ENCODE measurements at regions not wholly inside any gene's neighbourhood (a gene's known extent, or its start where the extent isn't known, plus 50 kb on each side); places are given as distances from the start of the nearest gene placed in this dataset.

- DNase-seq: no peak
These were observed 1140.8 kb upstream of the AUTS2 start for GRCh38 chr7:68457481-68457880.

DNA sequence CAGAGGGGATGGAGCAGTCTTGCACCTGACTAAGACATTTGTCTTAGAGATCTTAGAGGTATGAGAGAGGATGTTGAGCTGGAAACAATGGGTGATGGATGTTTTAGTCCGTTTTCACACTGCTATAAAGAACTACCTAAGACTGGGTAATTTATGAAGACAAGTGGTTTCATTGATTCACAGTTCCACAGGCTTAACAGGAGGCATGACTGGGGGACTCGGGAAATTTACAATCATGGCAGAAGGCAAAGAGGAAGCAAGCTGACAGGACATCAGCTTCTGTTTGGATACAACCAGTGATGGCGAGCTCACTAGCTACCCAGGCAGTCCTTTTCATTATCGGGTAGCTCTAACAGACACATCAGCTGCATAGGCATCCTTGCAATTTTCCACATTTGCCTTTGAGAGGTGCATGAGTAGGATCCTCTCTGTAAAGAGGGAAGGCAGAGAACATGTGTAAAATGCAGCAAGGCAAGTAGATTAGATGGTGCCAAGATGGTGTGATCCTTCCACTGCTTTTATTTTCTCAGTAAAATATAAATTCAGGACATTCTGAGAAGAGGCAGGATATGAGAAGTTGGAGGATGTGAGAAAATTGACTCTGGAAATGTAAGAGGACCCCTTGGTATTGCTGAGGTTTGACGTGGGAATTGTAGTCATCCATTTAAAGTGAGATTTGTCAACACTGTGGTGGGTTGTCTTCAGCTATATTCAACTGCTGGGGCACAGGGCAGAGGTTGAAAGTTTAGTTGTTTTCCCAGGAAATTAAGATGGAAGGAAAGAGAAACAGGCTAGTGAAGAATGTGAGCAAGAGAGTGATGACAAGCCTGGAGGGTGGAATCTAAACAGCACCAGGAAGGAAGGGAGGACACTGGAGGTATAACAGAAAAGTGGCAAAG is 1140.0 kb upstream of the AUTS2 start:
- no peak for DNase-seq

DNA sequence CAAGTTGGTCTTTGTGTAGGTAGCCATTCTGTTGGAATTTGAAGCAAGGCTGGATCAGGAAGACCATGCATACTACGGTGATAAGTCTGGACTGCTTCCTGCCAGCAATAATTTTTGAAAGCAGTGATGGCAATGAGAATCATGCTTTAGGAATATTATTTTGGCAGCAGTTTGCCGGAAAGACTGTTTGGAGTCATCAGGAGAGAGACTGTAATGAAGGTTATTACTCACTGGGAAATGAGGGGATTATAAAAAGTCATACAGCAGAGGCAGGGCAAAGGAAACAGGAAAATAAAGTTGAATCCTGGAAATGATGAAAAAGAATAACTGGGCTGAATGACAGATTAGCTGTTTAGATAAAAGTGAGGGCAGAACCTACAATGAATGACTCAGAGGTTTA is 1136.8 kb upstream of the AUTS2 start:
- no peak for DNase-seq

- no peak for DNase-seq
These were observed 1127.3 kb upstream of the AUTS2 start for GRCh38 chr7:68470836-68471435.

- DNase-seq: no peak
These were observed 1125.6 kb upstream of the AUTS2 start for GRCh38 chr7:68472688-68473087.

GRCh38 chr7:68474661-68475216 is 1123.5 kb upstream of the AUTS2 start:
- no peak for DNase-seq

GRCh38 chr7:68476966-68477365 is 1121.3 kb upstream of the AUTS2 start:
- DNase-seq: no peak

DNA sequence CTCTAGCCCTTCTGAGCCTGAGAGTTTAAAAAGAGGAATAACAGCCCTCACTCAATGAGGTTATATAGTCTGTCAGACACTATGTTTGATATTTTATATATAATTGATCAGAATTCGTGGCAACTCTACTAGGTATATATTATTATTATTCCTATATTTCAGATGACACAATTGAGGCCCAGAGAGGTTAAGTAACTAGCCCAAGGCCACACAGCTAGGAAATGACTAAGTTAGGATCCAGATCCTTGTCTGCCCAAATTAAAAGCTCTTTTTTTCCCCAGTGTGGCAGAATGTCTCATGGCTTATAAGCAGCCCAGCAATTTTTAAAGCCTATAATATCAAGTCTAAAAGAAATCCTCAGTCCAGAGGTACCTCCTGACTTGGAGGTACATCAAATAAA is 1119.9 kb upstream of the AUTS2 start:
- no peak for DNase-seq

DNA sequence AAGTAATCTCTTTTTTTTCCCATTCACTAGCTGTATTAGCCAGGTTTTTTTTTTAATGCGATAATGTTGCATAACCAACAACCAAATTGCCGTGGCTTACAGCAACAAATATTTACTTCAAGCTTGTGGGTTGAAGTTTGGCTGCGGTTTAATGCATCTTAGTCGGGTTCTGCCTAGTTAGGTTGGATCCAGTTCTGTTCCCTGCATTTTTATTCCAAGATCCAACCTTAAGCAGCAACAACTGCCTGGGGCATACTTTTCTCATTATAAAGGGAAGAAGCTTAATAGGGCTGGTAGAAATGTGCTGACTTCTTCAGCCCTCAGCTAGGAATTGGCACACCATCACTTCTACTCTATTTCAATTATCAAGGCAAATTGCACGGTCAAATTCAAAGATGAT is 1115.5 kb upstream of the AUTS2 start:
- DNase-seq: no peak

- DNase-seq: no peak
These were observed 1113.5 kb upstream of the AUTS2 start for GRCh38 chr7:68484731-68485130.

GRCh38 chr7:68485253-68485917 is 1112.9 kb upstream of the AUTS2 start:
- DNase-seq: no peak

DNA sequence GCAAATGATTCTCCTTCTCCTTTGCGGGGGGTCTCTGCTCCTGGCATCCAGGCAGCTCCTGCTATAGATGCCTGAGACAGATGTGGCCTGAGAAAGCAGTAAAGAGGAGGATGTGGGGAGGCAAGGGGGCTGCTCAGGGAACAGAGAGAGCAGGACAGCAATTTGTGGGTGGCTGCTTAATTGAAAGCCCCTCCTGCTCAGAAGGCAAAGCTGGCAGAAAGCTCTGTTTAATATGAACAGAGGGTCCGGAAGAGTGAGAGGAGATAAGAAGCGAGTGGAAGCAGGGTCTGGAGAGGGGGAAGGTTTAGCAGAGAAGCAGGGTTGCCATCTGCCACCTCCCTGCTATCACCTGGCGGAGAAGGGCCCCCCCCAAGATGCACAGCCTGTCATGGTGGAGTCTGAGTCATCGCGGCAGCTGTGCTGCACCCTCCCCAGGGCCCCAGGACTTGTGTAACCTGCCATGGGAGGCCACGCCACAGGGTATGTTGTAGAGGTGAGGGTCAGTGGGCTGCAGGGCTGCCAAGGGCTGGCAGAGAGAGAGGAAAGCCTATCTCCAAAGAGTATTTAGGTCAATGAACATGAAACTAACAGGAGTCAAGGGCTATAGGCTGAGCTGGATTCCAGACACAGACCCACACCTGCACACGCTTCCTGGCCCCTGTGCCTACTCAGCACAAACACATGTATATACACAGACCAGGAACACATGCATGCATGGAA is 1109.8 kb upstream of the AUTS2 start:
- no peak for DNase-seq

- no peak for DNase-seq
These were observed 1106.5 kb upstream of the AUTS2 start for GRCh38 chr7:68491523-68492358.

- no peak for DNase-seq
These were observed 1106.0 kb upstream of the AUTS2 start for GRCh38 chr7:68492359-68492690.

- DNase-seq: no peak
These were observed 1094.9 kb upstream of the AUTS2 start for GRCh38 chr7:68503400-68503799.

GRCh38 chr7:68504716-68505115 is 1093.6 kb upstream of the AUTS2 start:
- DNase-seq: no peak

- no peak for DNase-seq
These were observed 1092.6 kb upstream of the AUTS2 start for GRCh38 chr7:68505721-68506120.

- DNase-seq: no peak
These were observed 1090.6 kb upstream of the AUTS2 start for GRCh38 chr7:68507668-68508067.

DNA sequence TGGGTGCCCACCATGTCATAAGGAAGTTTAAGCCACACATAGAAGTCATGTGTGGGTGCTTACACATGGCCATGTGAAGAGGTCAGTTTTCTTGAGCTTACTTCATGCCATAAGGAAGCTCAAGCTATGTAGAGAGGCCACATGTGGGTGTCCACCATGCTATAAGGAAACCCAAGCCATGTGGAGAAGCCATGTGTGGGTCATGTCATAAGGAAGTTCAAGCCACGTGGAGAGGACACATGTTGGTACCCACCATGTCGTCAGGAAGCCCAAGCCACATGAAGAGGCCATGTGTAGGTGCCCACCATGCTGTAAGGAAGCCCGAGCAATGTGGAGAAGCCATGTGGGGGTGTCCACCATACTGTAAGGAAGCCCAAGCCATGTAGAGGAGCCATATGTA is 1089.2 kb upstream of the AUTS2 start:
- DNase-seq: no peak

DNA sequence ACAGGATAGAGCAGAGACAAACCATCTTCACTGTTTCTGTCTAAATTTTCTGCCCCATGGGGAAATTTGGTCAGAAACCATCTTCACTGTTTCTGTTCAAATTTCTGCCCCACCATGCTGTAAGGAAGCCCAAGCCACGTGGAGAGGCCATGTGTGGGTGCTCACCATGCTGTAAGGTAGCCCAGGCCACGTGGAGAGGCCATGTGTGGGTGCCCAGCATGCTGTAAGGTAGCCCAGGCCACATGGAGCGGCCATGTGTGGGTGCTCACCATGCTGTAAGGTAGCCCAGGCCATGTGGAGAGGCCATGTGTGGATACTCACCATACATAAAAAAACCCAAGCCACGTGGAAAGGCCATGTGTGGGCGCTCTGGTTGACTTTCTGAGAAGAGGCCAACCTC is 1088.7 kb upstream of the AUTS2 start:
- no peak for DNase-seq

DNA sequence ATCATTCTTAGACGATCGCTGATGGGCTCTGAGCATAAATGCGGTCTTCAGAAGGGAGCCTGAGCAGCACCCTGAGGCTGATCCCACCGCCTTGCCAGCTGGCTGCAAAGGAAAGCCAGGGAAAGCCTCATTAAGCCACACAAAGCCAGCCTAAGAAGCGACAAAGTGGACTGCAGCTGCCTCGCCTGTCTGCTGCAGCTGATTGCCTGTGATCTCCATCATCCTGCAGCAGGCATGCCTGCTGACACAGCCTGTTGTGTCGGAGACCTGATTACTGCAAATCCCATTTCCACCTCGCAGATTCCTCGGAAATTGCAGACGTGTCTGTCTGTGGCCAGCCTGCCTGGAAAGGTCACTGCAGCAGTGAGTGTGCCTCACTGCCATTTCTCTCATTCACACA is 1087.0 kb upstream of the AUTS2 start:
- no peak for DNase-seq

DNA sequence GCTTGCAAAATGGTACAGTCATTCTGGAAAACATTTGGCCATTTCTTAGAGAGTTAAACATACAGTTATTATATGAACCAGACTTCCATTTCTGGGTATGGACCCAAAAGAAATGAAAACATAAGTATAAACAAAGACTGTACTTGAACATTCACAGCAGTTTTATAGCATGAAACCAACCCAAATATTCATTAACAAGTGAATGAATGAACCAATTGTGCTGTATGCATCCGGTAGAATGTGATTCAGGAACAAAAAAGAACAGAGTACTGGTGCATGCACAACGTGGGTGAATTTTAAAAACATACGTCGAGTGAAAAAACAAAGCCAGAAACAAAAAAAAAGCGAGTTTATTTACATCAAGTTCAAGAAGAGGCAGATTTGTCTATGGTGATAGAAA is 1085.8 kb upstream of the AUTS2 start:
- DNase-seq: no peak

Measured in cortex of kidney (tissue), 1 donor.